IMR-90 (cell line): ENCODE measurements at regions not wholly inside any gene's neighbourhood (a gene's known extent, or its start where the extent isn't known, plus 50 kb on each side); places are given as distances from the start of the nearest gene placed in this dataset.

Source experiments
- ATAC-seq: fragments of 200-7000 bp; cut with Tn5 transposase; 2 replicates; pipeline ENCODE4 v1.9.1; 2020; ENCODE audit warnings: low read depth, mild to moderate bottlenecking, moderate library complexity
- BruUV-seq: library from RNA; stranded (reverse); fragments of 400-500 nt; replicated peaks from 2 replicates; lab custom pipeline; 2021; lab: Mats Ljungman, UMichigan
- CTCF ChIA-PET: fragments of 300-600 bp; formaldehyde crosslinking; extraction: SDS; loops from one replicate; lab custom pipeline; 2021; ENCODE audit warnings: antibody characterized with exemption; lab: Yijun Ruan, JAX
- POLR2A ChIA-PET: fragments of 300-600 bp; sonication (Branson Sonifier 250); formaldehyde crosslinking; loops from one replicate; lab custom pipeline; 2022; ENCODE audit warnings: antibody characterized with exemption; ENCODE audit not compliant: unreplicated experiment; lab: Charles Lee
- DNase-seq: peaks from one replicate; pipeline ENCODE4 v3.0.0; 2013
- H2AFZ ChIP-seq: replicated peaks from 2 replicates; pipeline ENCODE3; 2013; ENCODE audit warnings: low read length, mild to moderate bottlenecking; ENCODE audit not compliant: poor library complexity
- H2AK5ac ChIP-seq: 2 replicates; pipeline ENCODE4 v1.6.1; 2013; ENCODE audit warnings: low read depth, low read length, inconsistent platforms
- H2AK9ac ChIP-seq: replicated peaks from 2 replicates; pipeline ENCODE3; 2013; ENCODE audit warnings: mild to moderate bottlenecking, low read depth, low read length, moderate library complexity; ENCODE audit not compliant: poor library complexity
- H2BK120ac ChIP-seq: 2 replicates; pipeline ENCODE4 v1.6.1; 2013; ENCODE audit warnings: low read depth, low read length, inconsistent platforms
- H2BK15ac ChIP-seq: 3 replicates; pipeline ENCODE4 v1.6.1; 2013; ENCODE audit warnings: low read depth, low read length, inconsistent platforms
- H2BK20ac ChIP-seq: 2 replicates; pipeline ENCODE4 v1.6.1; 2013; ENCODE audit warnings: low read depth, mild to moderate bottlenecking, inconsistent platforms, low read length, moderate library complexity
- H2BK5ac ChIP-seq: 2 replicates; pipeline ENCODE4 v1.6.1; 2013; ENCODE audit warnings: mild to moderate bottlenecking, low read depth, low read length, inconsistent platforms; ENCODE audit not compliant: poor library complexity, severe bottlenecking
- H3K14ac ChIP-seq: replicated peaks from 2 replicates; pipeline ENCODE4 v1.6.1; 2013; ENCODE audit warnings: low read depth, low read length, inconsistent platforms
- H3K18ac ChIP-seq: 2 replicates; pipeline ENCODE4 v1.6.1; 2013; ENCODE audit warnings: low read depth, low read length, control low read depth
- H3K23ac ChIP-seq: 2 replicates; pipeline ENCODE4 v1.6.1; 2013; ENCODE audit warnings: low read depth, low read length, inconsistent platforms
- H3K27ac ChIP-seq: 2 replicates; pipeline ENCODE4 v1.5.1; 2013; ENCODE audit warnings: mild to moderate bottlenecking, control low read depth, low read length; ENCODE audit not compliant: insufficient read depth
- H3K27me3 ChIP-seq: 2 replicates; pipeline ENCODE4 v1.6.1; 2013; ENCODE audit warnings: low read length; ENCODE audit not compliant: control insufficient read depth, insufficient read depth
- H3K36me3 ChIP-seq: 2 replicates; pipeline ENCODE4 v1.6.1; 2013; ENCODE audit warnings: low read length, mixed read lengths; ENCODE audit not compliant: control insufficient read depth, insufficient read depth
- H3K4ac ChIP-seq: 2 replicates; pipeline ENCODE4 v1.6.1; 2013; ENCODE audit warnings: low read depth, low read length, inconsistent platforms
- H3K4me1 ChIP-seq: 2 replicates; pipeline ENCODE4 v1.6.1; 2013; ENCODE audit warnings: low read length, mixed read lengths; ENCODE audit not compliant: control insufficient read depth, insufficient read depth
- H3K4me2 ChIP-seq: 2 replicates; pipeline ENCODE4 v1.6.1; 2013; ENCODE audit warnings: low read depth, mild to moderate bottlenecking, control low read depth, low read length, moderate library complexity
- H3K4me3 ChIP-seq: 2 replicates; pipeline ENCODE4 v1.5.1; 2013; ENCODE audit warnings: low read depth, mild to moderate bottlenecking, control low read depth, low read length, moderate library complexity; ENCODE audit not compliant: insufficient read depth
- H3K56ac ChIP-seq: 2 replicates; pipeline ENCODE4 v1.6.1; 2013; ENCODE audit warnings: low read length, inconsistent platforms; ENCODE audit not compliant: insufficient read depth; ENCODE audit errors: extremely low read depth
- H3K79me1 ChIP-seq, 2 experiments: 2 replicates each; pipeline ENCODE4 v1.6.1; 2013; ENCODE audit warnings: low read length in 2 of 2, inconsistent platforms in 1 of 2, low read depth in 1 of 2
- H3K9ac ChIP-seq: 2 replicates; pipeline ENCODE4 v1.6.1; 2013; ENCODE audit warnings: low read depth, low read length, control low read depth
- H3K9me1 ChIP-seq: 2 replicates; pipeline ENCODE4 v1.6.1; 2013; ENCODE audit warnings: low read length, inconsistent platforms; ENCODE audit not compliant: insufficient read depth
- H3K9me3 ChIP-seq: 2 replicates; pipeline ENCODE4 v1.6.1; 2013; ENCODE audit warnings: low read length; ENCODE audit not compliant: control insufficient read depth, insufficient read depth
- H4K20me1 ChIP-seq: 2 replicates; pipeline ENCODE4 v1.6.1; 2013; ENCODE audit warnings: low read length, inconsistent platforms; ENCODE audit not compliant: insufficient read depth
- H4K5ac ChIP-seq: 2 replicates; pipeline ENCODE4 v1.6.1; 2013; ENCODE audit warnings: mild to moderate bottlenecking, low read depth, low read length, control low read depth
- H4K8ac ChIP-seq, 2 experiments: 2 replicates each; pipeline ENCODE4 v1.6.1; 2013; ENCODE audit warnings: low read depth in 2 of 2, low read length in 2 of 2, control low read depth in 1 of 2, inconsistent platforms in 1 of 2
- H4K91ac ChIP-seq: 2 replicates; pipeline ENCODE4 v1.6.1; 2013; ENCODE audit warnings: low read depth, low read length, inconsistent platforms; ENCODE audit not compliant: insufficient read depth
- BHLHE40 ChIP-seq: fragments of 150-350 bp; IDR thresholded peaks from 2 replicates; pipeline ENCODE4 v1.6.1; 2016; ENCODE audit warnings: mild to moderate bottlenecking, low read depth, low read length
- CEBPB ChIP-seq: IDR thresholded peaks from 2 replicates; pipeline ENCODE4 v1.6.1; 2012; ENCODE audit warnings: low read depth, low read length, improper control_type of control experiment
- CHD1 ChIP-seq: IDR thresholded peaks from 2 replicates; pipeline ENCODE4 v1.6.1; 2012; ENCODE audit warnings: low read depth, low read length, improper control_type of control experiment
- FOS ChIP-seq: fragments of 150-350 bp; IDR thresholded peaks from 2 replicates; pipeline ENCODE4 v1.6.1; 2016; ENCODE audit warnings: low read depth, low read length
- MAFK ChIP-seq: IDR thresholded peaks from 2 replicates; pipeline ENCODE4 v1.6.1; 2012; ENCODE audit warnings: low read depth, low read length, improper control_type of control experiment
- MAZ ChIP-seq: IDR thresholded peaks from 2 replicates; pipeline ENCODE4 v1.6.1; 2012; ENCODE audit warnings: low read depth, mild to moderate bottlenecking, low read length, improper control_type of control experiment, moderate library complexity, borderline replicate concordance
- MXI1 ChIP-seq: IDR thresholded peaks from 2 replicates; pipeline ENCODE4 v1.6.1; 2012; ENCODE audit warnings: low read depth, mild to moderate bottlenecking, low read length, moderate library complexity, borderline replicate concordance
- NFE2L2 ChIP-seq: fragments of 150-350 bp; IDR thresholded peaks from 2 replicates; pipeline ENCODE4 v1.6.1; 2016; ENCODE audit warnings: low read depth, mild to moderate bottlenecking, low read length
- POLR2A ChIP-seq: IDR thresholded peaks from 2 replicates; pipeline ENCODE4 v1.6.1; 2012; ENCODE audit warnings: mild to moderate bottlenecking, low read depth, low read length
- RCOR1 ChIP-seq: IDR thresholded peaks from 2 replicates; pipeline ENCODE4 v1.6.1; 2012; ENCODE audit warnings: mild to moderate bottlenecking, low read length, improper control_type of control experiment; ENCODE audit not compliant: insufficient replicate concordance
- RFX5 ChIP-seq: IDR thresholded peaks from 2 replicates; pipeline ENCODE4 v1.8.0; 2012; ENCODE audit warnings: low read depth, mild to moderate bottlenecking, low read length, moderate library complexity
- SMC3 ChIP-seq: fragments of 150-350 bp; IDR thresholded peaks from 2 replicates; pipeline ENCODE4 v1.6.1; 2016; ENCODE audit warnings: low read depth, mild to moderate bottlenecking, antibody characterized with exemption, low read length, moderate library complexity
- whole genome bisulfite sequencing, 2 experiments: methylation state at CpG; one replicate each; pipeline versions ENCODE4 v1.1.5 to v1.1.7; 2013; ENCODE audit warnings: missing lambda C conversion rate in 2 of 2; ENCODE audit not compliant: insufficient read length in 1 of 2; ENCODE audit errors: extremely low coverage in 2 of 2; 5-methylcytosine and 5-hydroxymethylcytosine counted together
- dilution Hi-C: fragments of 300-500 bp; cut with HindIII; formaldehyde crosslinking; loops from one replicate; pipeline ENCODE4 v1.14.3; 2018; ENCODE audit warnings: low sequenced_read_pairs; ENCODE audit not compliant: unreplicated experiment
- in situ Hi-C: fragments of 300-500 bp; cut with MboI; formaldehyde crosslinking; loops from 3 replicates; pipeline ENCODE4 v1.14.3; 2019; ENCODE audit warnings: low sequenced_read_pairs, inconsistent platforms, mixed read lengths
- intact Hi-C: fragments of 100-400 bp; cut with micrococcal nuclease; formaldehyde crosslinking; loops from 2 replicates; pipeline ENCODE4 v1.10.0; 2022
- TF ChIP-seq, protein P1 (sequence below): conservative IDR thresholded peaks from 2 replicates; pipeline ENCODE4 v1.5.1; 2012; ENCODE audit warnings: mild to moderate bottlenecking, low read depth, low read length, improper control_type of control experiment

DNA sequence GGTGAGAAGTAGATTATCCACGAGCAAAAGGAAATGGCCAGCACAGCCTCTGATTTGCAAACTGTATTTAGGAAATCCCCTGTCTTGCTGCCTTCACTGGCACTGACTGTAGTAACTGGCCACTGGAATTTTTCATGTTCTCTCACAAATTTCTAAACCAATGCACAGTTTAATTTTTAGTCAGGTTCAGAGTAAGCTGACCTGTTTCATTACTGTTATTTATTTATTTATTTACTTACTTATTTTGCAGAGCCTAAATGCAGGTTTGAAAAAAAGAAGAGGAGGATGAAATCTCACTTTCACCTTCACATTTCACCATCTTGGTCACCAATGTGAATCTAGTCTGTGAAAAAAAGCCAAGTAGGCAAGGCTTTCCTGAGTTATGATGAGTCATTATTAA is 291.0 kb downstream of the PLOD2 start:
- Histone ChIP-seq H3K79me1 (no peaks in the 10 kb centered on the region), H2BK15ac (no peak overlapping the region), H3K9me1 (no peaks in the 10 kb centered on the region), H3K36me3 (no peaks in the 10 kb centered on the region), H2BK5ac (no peak overlapping the region), H4K8ac (no peak overlapping the region), H4K20me1 (no peaks in the 10 kb centered on the region), H4K5ac (no peak overlapping the region), H3K18ac (no peak overlapping the region), H4K91ac (no peak overlapping the region), H3K27ac (no peak overlapping the region), H3K4me1 (no peaks in the 10 kb centered on the region), H3K4me2 (no peak overlapping the region), H2BK120ac (no peak overlapping the region), H3K9me3 (no peaks in the 10 kb centered on the region), H3K27me3 (no peaks in the 10 kb centered on the region), H3K4ac (no peak overlapping the region), H3K14ac (no peak overlapping the region), H2AK9ac (no peak overlapping the region), H2AFZ (no peak overlapping the region), H3K9ac (no peak overlapping the region), H3K23ac (no peak overlapping the region), H2BK20ac (no peak overlapping the region), H3K56ac (no peak overlapping the region), H2AK5ac (no peak overlapping the region), H3K4me3 (no peak overlapping the region)
- POLR2A ChIA-PET = no interaction called here
- intact Hi-C loops (no loop called here), in situ Hi-C loops (no loop called here), dilution Hi-C loops (no loop called here)
- WGBS, 2 experiments = no CpG with 5 or more reads among the region's 1 CpG
- TF ChIP-seq BHLHE40 (no peak), CEBPB (no peak), CHD1 (no peak), RFX5 (no peak), POLR2A (no peak), RCOR1 (no peak), MXI1 (no peak), MAFK (no peak), MAZ (no peak), NFE2L2 (no peak), FOS (no peak), SMC3 (no peak)
- TF ChIP-seq, protein P1, sequence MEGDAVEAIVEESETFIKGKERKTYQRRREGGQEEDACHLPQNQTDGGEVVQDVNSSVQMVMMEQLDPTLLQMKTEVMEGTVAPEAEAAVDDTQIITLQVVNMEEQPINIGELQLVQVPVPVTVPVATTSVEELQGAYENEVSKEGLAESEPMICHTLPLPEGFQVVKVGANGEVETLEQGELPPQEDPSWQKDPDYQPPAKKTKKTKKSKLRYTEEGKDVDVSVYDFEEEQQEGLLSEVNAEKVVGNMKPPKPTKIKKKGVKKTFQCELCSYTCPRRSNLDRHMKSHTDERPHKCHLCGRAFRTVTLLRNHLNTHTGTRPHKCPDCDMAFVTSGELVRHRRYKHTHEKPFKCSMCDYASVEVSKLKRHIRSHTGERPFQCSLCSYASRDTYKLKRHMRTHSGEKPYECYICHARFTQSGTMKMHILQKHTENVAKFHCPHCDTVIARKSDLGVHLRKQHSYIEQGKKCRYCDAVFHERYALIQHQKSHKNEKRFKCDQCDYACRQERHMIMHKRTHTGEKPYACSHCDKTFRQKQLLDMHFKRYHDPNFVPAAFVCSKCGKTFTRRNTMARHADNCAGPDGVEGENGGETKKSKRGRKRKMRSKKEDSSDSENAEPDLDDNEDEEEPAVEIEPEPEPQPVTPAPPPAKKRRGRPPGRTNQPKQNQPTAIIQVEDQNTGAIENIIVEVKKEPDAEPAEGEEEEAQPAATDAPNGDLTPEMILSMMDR = no peak
- DNase-seq (no peak), ATAC-seq (no peak)
- CTCF ChIA-PET = no interaction called here
- no TSS peak for BruUV-seq
